CD14-positive monocyte (primary cell): ENCODE measurements at regions not wholly inside any gene's neighbourhood (a gene's known extent, or its start where the extent isn't known, plus 50 kb on each side); places are given as distances from the start of the nearest gene placed in this dataset.

Experiments
- DNase-seq, 3 donors: peaks; one replicate each; pipeline ENCODE4 v3.0.0-alpha.2; 2011 to 2022
- H2AFZ ChIP-seq: 2 replicates; pipeline ENCODE4 v1.6.0; 2012; ENCODE audit warnings: mild to moderate bottlenecking, low read depth, low read length, inconsistent platforms; ENCODE audit not compliant: insufficient read depth, poor library complexity, severe bottlenecking
- H3K27ac ChIP-seq, 2 donors: 1 replicate in 1 of 2; 2 replicates in 1 of 2; pipeline ENCODE4 v1.5.1; 2012 to 2013; ENCODE audit warnings: low read length in 2 of 2, control low read depth in 1 of 2, inconsistent platforms in 1 of 2, low read depth in 1 of 2, mild to moderate bottlenecking in 1 of 2
- H3K27me3 ChIP-seq, 2 donors: one replicate each; pipeline versions ENCODE4 v1.6.0 to v1.6.1; 2011 to 2013; ENCODE audit warnings: low read length in 2 of 2; ENCODE audit not compliant: control insufficient read depth in 2 of 2, insufficient read depth in 2 of 2
- H3K36me3 ChIP-seq, 2 donors: replicated peaks in 1 of 2; 1 replicate in 1 of 2; 2 replicates in 1 of 2; pipeline versions ENCODE4 v1.5.1 to v1.6.1; 2012 to 2013; ENCODE audit warnings: low read length in 2 of 2, control low read depth in 1 of 2, inconsistent platforms in 1 of 2, mild to moderate bottlenecking in 1 of 2; ENCODE audit not compliant: insufficient read depth in 2 of 2, control insufficient read depth in 1 of 2
- H3K4me1 ChIP-seq, 2 donors: 1 replicate in 1 of 2; 2 replicates in 1 of 2; pipeline versions ENCODE4 v1.5.1 to v1.6.1; 2012 to 2013; ENCODE audit warnings: low read length in 2 of 2, control low read depth in 1 of 2, inconsistent platforms in 1 of 2, mild to moderate bottlenecking in 1 of 2, moderate library complexity in 1 of 2; ENCODE audit not compliant: insufficient read depth in 2 of 2, control insufficient read depth in 1 of 2
- H3K4me2 ChIP-seq: replicated peaks from 2 replicates; pipeline ENCODE3; 2012; ENCODE audit warnings: low read length, moderate library complexity, mild to moderate bottlenecking; ENCODE audit not compliant: poor library complexity, severe bottlenecking; ENCODE audit errors: extremely low read depth
- H3K4me3 ChIP-seq, 3 experiments: fragments of 200-600 bp in 1 of 3; sonication (generic) in 1 of 3; replicated peaks in 1 of 3; 1 replicate in 2 of 3; 2 replicates in 1 of 3; pipeline ENCODE4 v1.5.1; 2011 to 2013; ENCODE audit warnings: low read length in 3 of 3, mild to moderate bottlenecking in 3 of 3, control low read depth in 2 of 3, low read depth in 2 of 3, inconsistent platforms in 1 of 3, moderate library complexity in 1 of 3
- H3K79me2 ChIP-seq: 2 replicates; pipeline ENCODE4 v1.6.0; 2012; ENCODE audit warnings: mild to moderate bottlenecking, control low read depth, inconsistent platforms, low read length, moderate library complexity; ENCODE audit not compliant: insufficient read depth
- H3K9ac ChIP-seq: 2 replicates; pipeline ENCODE4 v1.6.0; 2017; ENCODE audit warnings: low read length, mild to moderate bottlenecking; ENCODE audit not compliant: insufficient read depth, poor library complexity, severe bottlenecking
- H3K9me3 ChIP-seq, 2 donors: replicated peaks in 1 of 2; 1 replicate in 1 of 2; 2 replicates in 1 of 2; pipeline versions ENCODE4 v1.5.1 to v1.6.1; 2012 to 2013; ENCODE audit warnings: low read length in 2 of 2, control low read depth in 1 of 2; ENCODE audit not compliant: control insufficient read depth in 1 of 2, insufficient read depth in 1 of 2
- H4K20me1 ChIP-seq: 2 replicates; pipeline ENCODE4 v1.6.0; 2012; ENCODE audit warnings: mild to moderate bottlenecking, low read length, control low read depth, moderate library complexity; ENCODE audit not compliant: insufficient read depth
- H3K27ac Mint-ChIP-seq, 7 donors: one replicate each; pipeline ENCODE4 v1.8.0; 2020; ENCODE audit warnings: mild to moderate bottlenecking in 7 of 7, mixed read lengths in 7 of 7, moderate library complexity in 6 of 7, inconsistent platforms in 2 of 7
- H3K27me3 Mint-ChIP-seq, 3 donors: one replicate each; pipeline ENCODE4 v1.8.0; 2021 to 2022; ENCODE audit warnings: low read depth in 3 of 3, mild to moderate bottlenecking in 3 of 3, mixed read lengths in 3 of 3, moderate library complexity in 3 of 3, inconsistent platforms in 1 of 3
- H3K36me3 Mint-ChIP-seq, 2 donors: one replicate each; pipeline ENCODE4 v1.8.0; 2020; ENCODE audit warnings: mixed read lengths in 2 of 2, inconsistent platforms in 1 of 2, mild to moderate bottlenecking in 1 of 2
- H3K4me1 Mint-ChIP-seq: one replicate; pipeline ENCODE4 v1.8.0; 2020; ENCODE audit warnings: mild to moderate bottlenecking, mixed read lengths
- H3K4me3 Mint-ChIP-seq, 2 donors: one replicate each; pipeline ENCODE4 v1.8.0; 2020; ENCODE audit warnings: mild to moderate bottlenecking in 2 of 2, mixed read lengths in 2 of 2, moderate library complexity in 1 of 2
- H3K9me3 Mint-ChIP-seq, 7 donors: one replicate each; pipeline ENCODE4 v1.8.0; 2020 to 2022; ENCODE audit warnings: mixed read lengths in 7 of 7, mild to moderate bottlenecking in 6 of 7, moderate library complexity in 6 of 7, inconsistent platforms in 2 of 7
- CTCF ChIP-seq: fragments of 200-600 bp; IDR thresholded peaks from one replicate; pipeline ENCODE4 v1.8.0; 2022; ENCODE audit warnings: antibody characterized with exemption, mild to moderate bottlenecking
- WGBS: methylation state at CpG from one replicate; pipeline ENCODE4 v1.1.5; 2013; ENCODE audit warnings: missing lambda C conversion rate; ENCODE audit not compliant: insufficient coverage; 5-methylcytosine and 5-hydroxymethylcytosine counted together
- intact Hi-C, 2 donors: fragments of 100-400 bp; cut with micrococcal nuclease; formaldehyde crosslinking; loops; one replicate each; pipeline versions ENCODE4 v1.15.0 to v1.15.1; 2023

DNA sequence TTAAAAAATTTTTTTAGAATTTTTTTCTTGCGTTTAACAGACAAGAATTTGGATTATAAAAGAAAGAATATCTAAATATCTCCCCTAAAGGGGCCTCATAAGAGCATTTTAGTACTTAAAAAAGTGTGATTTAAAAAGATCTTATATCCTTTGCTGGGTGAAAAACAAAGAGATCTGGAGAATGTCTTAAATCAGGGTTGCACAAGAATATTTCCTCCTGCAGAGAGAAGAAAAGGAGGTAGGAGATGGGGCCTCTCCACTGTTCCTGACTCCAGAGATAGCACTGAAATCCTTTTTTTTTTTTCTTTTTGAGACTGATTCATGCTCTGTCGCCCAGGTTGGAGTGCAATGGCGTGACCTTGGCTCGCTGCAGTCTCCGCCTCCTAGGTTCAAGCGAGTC is 68.5 kb upstream of the OSR1 start:
- Histone ChIP-seq H3K9ac (no peak overlapping the region), H3K27ac (no peak overlapping the region), H3K4me1 (no peaks in the 10 kb centered on the region), H3K4me2 (no peak overlapping the region), H3K27me3 (no peaks in the 10 kb centered on the region), H4K20me1 (no peaks in the 10 kb centered on the region), H3K36me3 (no peaks in the 10 kb centered on the region), H3K4me3 (no peak overlapping the region), H3K9me3 (no peaks in the 10 kb centered on the region), H2AFZ (no peak overlapping the region), H3K79me2 (no peaks in the 10 kb centered on the region)
- Mint-ChIP-seq H3K27me3 (peaks cover 0 to 5% (median 0%) of the 10 kb centered on the region in 3 donors), H3K4me1 (no peaks in the 10 kb centered on the region), H3K27ac (no peak overlapping the region), H3K4me3 (no peak overlapping the region), H3K9me3 (peaks cover 0 to 2% (median 0%) of the 10 kb centered on the region in 7 donors), H3K36me3 (no peaks in the 10 kb centered on the region)
- 100% methylated on average over 3 of the region's 6 CpGs for WGBS
- intact Hi-C loops = no loop called here
- no peak for TF ChIP-seq CTCF
- no peak for DNase-seq

GRCh38 chr2:19426144-19426543 is 67.7 kb upstream of the OSR1 start:
- H3K27me3 ChIP-seq = no peaks in the 10 kb centered on the region
- no peak overlapping the region for H3K27ac ChIP-seq
- H3K79me2 ChIP-seq = no peaks in the 10 kb centered on the region
- no peak overlapping the region for H3K4me3 ChIP-seq
- no peak for DNase-seq
- no peak overlapping the region for H3K9ac ChIP-seq
- WGBS = 82% methylated on average over 3 of the region's 5 CpGs
- H2AFZ ChIP-seq = no peak overlapping the region
- Mint-ChIP-seq H3K4me3 (no peak overlapping the region), H3K27ac (no peak overlapping the region), H3K9me3 (peaks cover 0 to 2% (median 0%) of the 10 kb centered on the region in 7 donors), H3K27me3 (peaks cover 0 to 5% (median 0%) of the 10 kb centered on the region in 3 donors), H3K4me1 (no peaks in the 10 kb centered on the region), H3K36me3 (no peaks in the 10 kb centered on the region)
- H3K36me3 ChIP-seq = no peaks in the 10 kb centered on the region
- no peak overlapping the region for H3K4me2 ChIP-seq
- H3K9me3 ChIP-seq = no peaks in the 10 kb centered on the region
- intact Hi-C loops = no loop called here
- TF ChIP-seq CTCF = no peak
- H4K20me1 ChIP-seq = no peaks in the 10 kb centered on the region
- no peaks in the 10 kb centered on the region for H3K4me1 ChIP-seq
